ENCODE measurements at regions not wholly inside any gene's neighbourhood (a gene's known extent, or its start where the extent isn't known, plus 50 kb on each side); places are given as distances from the start of the nearest gene placed in this dataset.
A peak's percentile ranks its signal among the peaks of the same experiment; 100 is the strongest.
"Not testable (repeated sequence)": the region's sequence is repeated elsewhere in the genome, so short reads cannot be mapped to it uniquely, and the experiment has no call there.

GRCh38 chr11:92111287-92111686, 113.3 kb upstream of the FAT3 start:
- no peak for DNase-seq (ENCODE audit: low read depth)

- DNase-seq (ENCODE audit: low read depth): no peak
These were observed 115.2 kb upstream of the FAT3 start for GRCh38 chr11:92109466-92109865.

- no peak for DNase-seq (ENCODE audit: low read depth)
These were observed 117.3 kb upstream of the FAT3 start for GRCh38 chr11:92107331-92107730.

GRCh38 chr11:92104349-92104748, 120.3 kb upstream of the FAT3 start:
- DNase-seq (ENCODE audit: low read depth): no peak

- DNase-seq (ENCODE audit: low read depth): no peak
These were observed 122.7 kb upstream of the FAT3 start for GRCh38 chr11:92101920-92102319.

- no peak for DNase-seq (ENCODE audit: low read depth)
These were observed 125.4 kb upstream of the FAT3 start for GRCh38 chr11:92099183-92099582.

- no peak for DNase-seq (ENCODE audit: low read depth)
These were observed 126.4 kb upstream of the FAT3 start for GRCh38 chr11:92098172-92098571.

GRCh38 chr11:92087725-92088537, 136.7 kb upstream of the FAT3 start:
- DNase-seq (ENCODE audit: low read depth): no peak

GRCh38 chr11:92083123-92083522, 141.5 kb upstream of the FAT3 start:
- DNase-seq (ENCODE audit: low read depth): no peak

GRCh38 chr11:92082652-92083051, 142.0 kb upstream of the FAT3 start:
- DNase-seq (ENCODE audit: low read depth): no peak

GRCh38 chr11:92074498-92074897, 150.1 kb upstream of the FAT3 start:
- not testable (repeated sequence) for DNase-seq (ENCODE audit: low read depth)

- no peak for DNase-seq (ENCODE audit: low read depth)
These were observed 153.0 kb upstream of the FAT3 start for GRCh38 chr11:92071660-92072059.

GRCh38 chr11:92070026-92070889, 154.4 kb upstream of the FAT3 start:
- DNase-seq (ENCODE audit: low read depth): no peak

GRCh38 chr11:92067016-92067415, 157.6 kb upstream of the FAT3 start:
- DNase-seq (ENCODE audit: low read depth): no peak

GRCh38 chr11:92061456-92062062, 163.1 kb upstream of the FAT3 start:
- DNase-seq (ENCODE audit: low read depth): no peak

- DNase-seq (ENCODE audit: low read depth): no peak
These were observed 166.7 kb upstream of the FAT3 start for GRCh38 chr11:92057849-92058442.

GRCh38 chr11:92053216-92053615, 171.4 kb upstream of the FAT3 start:
- peak; percentile 4 for DNase-seq (ENCODE audit: low read depth)

GRCh38 chr11:92050305-92050704, 174.3 kb upstream of the FAT3 start:
- no peak for DNase-seq (ENCODE audit: low read depth)

GRCh38 chr11:92048415-92048814, 176.2 kb upstream of the FAT3 start:
- peak; percentile 1 for DNase-seq (ENCODE audit: low read depth)

- no peak for DNase-seq (ENCODE audit: low read depth)
These were observed 178.5 kb upstream of the FAT3 start for GRCh38 chr11:92046103-92046502.

GRCh38 chr11:92045301-92045700, 179.3 kb upstream of the FAT3 start:
- no peak for DNase-seq (ENCODE audit: low read depth)

- DNase-seq (ENCODE audit: low read depth): no peak
These were observed 189.1 kb upstream of the FAT3 start for GRCh38 chr11:92035488-92035887.

All from RPMI7951 (cell line).